MM.1S (cell line): ENCODE measurements at regions not wholly inside any gene's neighbourhood (a gene's known extent, or its start where the extent isn't known, plus 50 kb on each side); places are given as distances from the start of the nearest gene placed in this dataset.

Experiments
- EZH2 ChIP-seq: fragments of 300-600 bp; sonication (generic); optimal IDR thresholded peaks from 2 replicates; pipeline ENCODE3; 2017; ENCODE audit warnings: low read depth, mild to moderate bottlenecking, antibody characterized with exemption, low read length, mixed read lengths
- EZH2phosphoT487 ChIP-seq: fragments of 300-600 bp; sonication (generic); IDR thresholded peaks from 2 replicates; pipeline ENCODE4 v1.6.1; 2018; ENCODE audit warnings: antibody characterized with exemption, low read length
- TF ChIP-seq, protein P1 (sequence below): fragments of 300-600 bp; sonication (generic); IDR thresholded peaks from 2 replicates; pipeline ENCODE4 v1.5.1; 2016; ENCODE audit warnings: antibody characterized with exemption, low read length, mixed read lengths

DNA sequence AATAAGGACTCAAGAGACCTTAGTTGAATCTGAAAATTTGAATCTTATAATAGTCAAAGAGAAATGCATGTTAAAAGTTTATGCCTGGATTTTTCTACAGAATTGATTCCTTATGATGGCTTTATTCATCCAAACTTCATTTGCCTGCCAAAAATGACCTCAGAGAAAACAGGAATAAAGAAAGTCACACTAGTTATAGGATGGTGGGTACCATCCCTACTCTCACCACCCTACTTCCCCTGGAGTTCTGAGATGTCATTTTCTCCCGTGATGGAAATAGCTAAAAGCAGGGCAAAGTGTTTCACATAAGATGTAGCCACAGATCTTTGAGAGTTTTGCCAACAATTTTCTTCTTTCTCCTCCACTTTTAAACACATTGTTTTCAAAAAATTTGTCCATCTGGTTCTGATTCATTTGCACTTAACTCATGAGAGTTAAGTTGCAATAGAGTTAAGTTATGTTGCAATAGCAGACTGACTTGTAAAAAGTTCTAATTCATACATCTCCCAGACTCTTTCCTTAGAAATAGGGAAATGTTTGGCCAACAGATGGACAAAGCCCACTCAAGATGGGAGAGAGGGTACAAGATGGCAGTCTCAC is 384.6 kb downstream of the PLPP3 start:
- TF ChIP-seq EZH2 (no peak), EZH2phosphoT487 (no peak)
- TF ChIP-seq, protein P1, sequence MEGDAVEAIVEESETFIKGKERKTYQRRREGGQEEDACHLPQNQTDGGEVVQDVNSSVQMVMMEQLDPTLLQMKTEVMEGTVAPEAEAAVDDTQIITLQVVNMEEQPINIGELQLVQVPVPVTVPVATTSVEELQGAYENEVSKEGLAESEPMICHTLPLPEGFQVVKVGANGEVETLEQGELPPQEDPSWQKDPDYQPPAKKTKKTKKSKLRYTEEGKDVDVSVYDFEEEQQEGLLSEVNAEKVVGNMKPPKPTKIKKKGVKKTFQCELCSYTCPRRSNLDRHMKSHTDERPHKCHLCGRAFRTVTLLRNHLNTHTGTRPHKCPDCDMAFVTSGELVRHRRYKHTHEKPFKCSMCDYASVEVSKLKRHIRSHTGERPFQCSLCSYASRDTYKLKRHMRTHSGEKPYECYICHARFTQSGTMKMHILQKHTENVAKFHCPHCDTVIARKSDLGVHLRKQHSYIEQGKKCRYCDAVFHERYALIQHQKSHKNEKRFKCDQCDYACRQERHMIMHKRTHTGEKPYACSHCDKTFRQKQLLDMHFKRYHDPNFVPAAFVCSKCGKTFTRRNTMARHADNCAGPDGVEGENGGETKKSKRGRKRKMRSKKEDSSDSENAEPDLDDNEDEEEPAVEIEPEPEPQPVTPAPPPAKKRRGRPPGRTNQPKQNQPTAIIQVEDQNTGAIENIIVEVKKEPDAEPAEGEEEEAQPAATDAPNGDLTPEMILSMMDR = no peak
